Hepatocyte (in vitro differentiated cells): ENCODE measurements at regions not wholly inside any gene's neighbourhood (a gene's known extent, or its start where the extent isn't known, plus 50 kb on each side); places are given as distances from the start of the nearest gene placed in this dataset.

Source experiments
- DNase-seq: peaks from one replicate; pipeline ENCODE4 v3.0.0-alpha.2; 2016; ENCODE audit warnings: low spot score
- H2AFZ ChIP-seq: fragments of 200-600 bp; sonication (generic); 2 replicates; pipeline ENCODE4 v1.6.0; 2016; ENCODE audit warnings: antibody characterized with exemption, mild to moderate bottlenecking
- H3K27ac ChIP-seq: fragments of 200-600 bp; sonication (generic); 2 replicates; pipeline ENCODE4 v1.5.1; 2016; ENCODE audit warnings: mild to moderate bottlenecking
- H3K27me3 ChIP-seq: fragments of 200-600 bp; sonication (generic); 2 replicates; pipeline ENCODE4 v1.6.1; 2016
- H3K36me3 ChIP-seq: fragments of 200-600 bp; sonication (generic); replicated peaks from 2 replicates; pipeline ENCODE4 v1.5.1; 2016; ENCODE audit warnings: low read depth; ENCODE audit not compliant: insufficient read depth
- H3K4me1 ChIP-seq: fragments of 200-600 bp; sonication (generic); 2 replicates; pipeline ENCODE4 v1.5.1; 2016; ENCODE audit warnings: mild to moderate bottlenecking, moderate library complexity; ENCODE audit not compliant: insufficient read depth
- H3K4me2 ChIP-seq: fragments of 200-600 bp; sonication (generic); 2 replicates; pipeline ENCODE4 v1.6.0; 2016
- H3K4me3 ChIP-seq: fragments of 200-600 bp; sonication (generic); 2 replicates; pipeline ENCODE4 v1.5.1; 2016; ENCODE audit warnings: mild to moderate bottlenecking
- H3K79me2 ChIP-seq: fragments of 200-600 bp; sonication (generic); 2 replicates; pipeline ENCODE4 v1.6.0; 2017; ENCODE audit warnings: mild to moderate bottlenecking
- H3K9me2 ChIP-seq: fragments of 200-600 bp; sonication (generic); replicated peaks from 2 replicates; pipeline ENCODE4 v1.6.0; 2017; ENCODE audit warnings: mild to moderate bottlenecking; ENCODE audit not compliant: insufficient read depth
- H3K9me3 ChIP-seq: fragments of 200-600 bp; sonication (generic); 2 replicates; pipeline ENCODE4 v1.5.1; 2016; ENCODE audit warnings: low read depth, mild to moderate bottlenecking
- H4K20me1 ChIP-seq: fragments of 200-600 bp; sonication (generic); 2 replicates; pipeline ENCODE4 v1.6.0; 2016; ENCODE audit warnings: mild to moderate bottlenecking; ENCODE audit not compliant: insufficient read depth, poor library complexity, severe bottlenecking
- CTCF ChIP-seq: fragments of 200-600 bp; sonication (generic); IDR thresholded peaks from 2 replicates; pipeline ENCODE4 v1.5.1; 2016; ENCODE audit warnings: antibody characterized with exemption, mild to moderate bottlenecking; ENCODE audit not compliant: poor library complexity
- EZH2 ChIP-seq: fragments of 200-600 bp; sonication (generic); IDR thresholded peaks from 2 replicates; pipeline ENCODE4 v1.6.1; 2016; ENCODE audit warnings: antibody characterized with exemption, mild to moderate bottlenecking, borderline replicate concordance
- EZH2phosphoT487 ChIP-seq: fragments of 200-600 bp; sonication (generic); IDR thresholded peaks from one replicate; pipeline ENCODE4 v1.6.1; 2018; ENCODE audit warnings: antibody characterized with exemption, mild to moderate bottlenecking, low read depth, moderate library complexity; ENCODE audit not compliant: unreplicated experiment, severe bottlenecking
- WGBS: methylation state at CpG from one replicate; pipeline ENCODE4 v1.1.6; 2016; ENCODE audit warnings: low lambda C conversion rate; ENCODE audit errors: missing lambda C conversion rate; 5-methylcytosine and 5-hydroxymethylcytosine counted together

- Histone ChIP-seq H3K4me2 (no peak overlapping the region), H2AFZ (no peak overlapping the region), H3K9me3 (no peaks in the 10 kb centered on the region), H4K20me1 (no peaks in the 10 kb centered on the region), H3K27me3 (no peaks in the 10 kb centered on the region), H3K27ac (no peak overlapping the region), H3K4me1 (no peaks in the 10 kb centered on the region), H3K79me2 (no peaks in the 10 kb centered on the region), H3K4me3 (no peak overlapping the region), H3K36me3 (no peaks in the 10 kb centered on the region), H3K9me2 (no peaks in the 10 kb centered on the region)
- no peak for DNase-seq
- TF ChIP-seq CTCF: no peak
- TF ChIP-seq EZH2: no peak
- no peak for TF ChIP-seq EZH2phosphoT487
- WGBS: 86% methylated on average over 4 of the region's 4 CpGs
These were observed 116.9 kb upstream of the PAX6 start for GRCh38 chr11:31927982-31928381.

- no peak overlapping the region for H2AFZ ChIP-seq
- TF ChIP-seq EZH2phosphoT487: no peak
- no peak for TF ChIP-seq EZH2
- no peak for TF ChIP-seq CTCF
- H3K4me1 ChIP-seq: no peaks in the 10 kb centered on the region
- no peaks in the 10 kb centered on the region for H3K9me2 ChIP-seq
- no peaks in the 10 kb centered on the region for H3K36me3 ChIP-seq
- DNase-seq: no peak
- H3K9me3 ChIP-seq: no peaks in the 10 kb centered on the region
- no peak overlapping the region for H3K4me2 ChIP-seq
- H4K20me1 ChIP-seq: no peaks in the 10 kb centered on the region
- H3K79me2 ChIP-seq: no peaks in the 10 kb centered on the region
- no peak overlapping the region for H3K27ac ChIP-seq
- H3K4me3 ChIP-seq: no peak overlapping the region
- H3K27me3 ChIP-seq: no peaks in the 10 kb centered on the region
- 65% methylated on average over 3 of the region's 3 CpGs for WGBS
These were observed 115.8 kb upstream of the PAX6 start for GRCh38 chr11:31926816-31927528.

GRCh38 chr11:31926106-31926505 lies 115.0 kb upstream of the PAX6 start:
- Histone ChIP-seq H3K4me2 (no peak overlapping the region), H3K4me3 (no peak overlapping the region), H3K27me3 (no peaks in the 10 kb centered on the region), H3K27ac (no peak overlapping the region), H3K9me3 (no peaks in the 10 kb centered on the region), H4K20me1 (no peaks in the 10 kb centered on the region), H3K9me2 (no peaks in the 10 kb centered on the region), H3K4me1 (no peaks in the 10 kb centered on the region), H3K36me3 (no peaks in the 10 kb centered on the region), H3K79me2 (no peaks in the 10 kb centered on the region), H2AFZ (no peak overlapping the region)
- 90% methylated on average over 4 of the region's 4 CpGs for WGBS
- no peak for DNase-seq
- TF ChIP-seq CTCF (no peak), EZH2 (no peak), EZH2phosphoT487 (no peak)
